Myocyte (in vitro differentiated cells): ENCODE measurements at regions not wholly inside any gene's neighbourhood (a gene's known extent, or its start where the extent isn't known, plus 50 kb on each side); places are given as distances from the start of the nearest gene placed in this dataset.

Experiments
- DNase-seq: peaks from one replicate; pipeline ENCODE4 v3.0.0-alpha.2; 2012; ENCODE audit warnings: low read depth

DNA sequence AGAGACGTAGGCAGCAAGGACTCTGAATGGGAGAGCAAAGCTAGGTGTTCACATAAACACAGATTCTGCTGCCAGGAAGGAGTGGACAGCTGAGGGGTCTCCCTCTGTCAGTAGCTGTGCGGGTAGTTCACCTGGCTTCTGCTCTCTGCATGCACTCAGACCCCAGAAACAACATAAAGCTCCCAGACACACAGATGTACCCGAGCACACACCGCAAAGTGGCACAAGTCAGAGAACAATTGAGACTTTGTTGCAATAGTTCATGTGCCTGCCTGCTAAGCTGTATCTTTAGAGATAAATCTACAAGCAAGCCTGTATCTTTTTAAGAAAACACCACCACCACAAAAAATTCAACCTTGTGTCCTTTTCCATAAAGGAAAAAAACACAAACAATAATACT, 420.0 kb upstream of the ST6GAL2 start:
- DNase-seq, result no peak

DNA sequence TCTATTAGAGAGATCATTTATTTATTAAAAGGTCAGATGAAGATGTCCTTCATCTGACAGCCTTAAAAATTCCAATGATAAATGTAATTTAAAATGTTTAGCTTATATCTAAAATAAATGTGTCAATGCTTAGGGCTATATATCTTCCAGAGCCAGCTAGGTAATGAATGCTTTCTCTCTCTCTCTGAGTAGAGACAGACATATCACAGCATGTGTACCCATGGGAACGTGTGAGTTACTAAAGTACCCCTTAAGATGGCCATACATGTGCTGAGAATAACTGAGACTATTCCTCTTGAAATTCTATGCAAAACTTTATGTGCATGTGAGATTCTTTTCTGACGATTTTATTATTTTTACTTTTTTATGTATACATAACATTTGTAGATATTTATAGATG, 420.9 kb upstream of the ST6GAL2 start:
- DNase-seq, result no peak

DNA sequence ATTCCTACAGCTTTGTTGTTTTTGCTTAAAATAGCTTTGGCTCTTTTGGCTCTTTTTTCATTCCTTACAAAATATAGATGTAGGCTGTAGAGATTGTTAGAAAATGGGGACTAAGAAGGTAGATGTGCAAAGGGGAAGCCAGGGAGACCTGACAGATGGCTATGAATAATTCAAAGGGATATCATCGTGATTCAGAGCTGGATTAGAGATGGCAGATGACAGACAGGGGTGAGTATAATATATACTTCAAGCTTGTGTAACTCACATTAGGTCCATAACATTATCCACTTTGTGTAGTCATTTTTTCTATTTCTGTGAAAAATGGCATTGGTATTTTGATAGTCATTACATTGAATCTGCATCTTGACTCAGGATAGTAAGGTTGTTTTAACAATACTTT, 422.9 kb upstream of the ST6GAL2 start:
- DNase-seq, result no peak

DNA sequence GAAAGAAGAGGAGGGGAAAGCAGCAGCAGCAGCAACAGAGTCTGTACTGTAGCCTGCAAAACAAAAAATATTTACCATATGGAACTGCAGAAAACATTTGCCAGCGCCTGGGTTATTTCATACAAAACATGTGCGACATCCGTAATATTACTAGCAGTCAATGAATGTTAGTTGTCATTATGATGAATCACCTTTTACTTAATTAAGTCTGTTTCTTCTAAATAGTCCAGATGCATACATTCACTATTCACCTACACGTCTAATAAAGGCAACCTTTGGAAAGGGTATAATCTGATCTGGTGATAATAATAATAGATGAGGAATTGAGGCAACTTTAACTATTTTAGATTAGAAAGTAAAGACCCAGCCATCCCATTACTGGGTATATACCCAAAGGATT, 426.3 kb upstream of the ST6GAL2 start:
- DNase-seq, result no peak

DNA sequence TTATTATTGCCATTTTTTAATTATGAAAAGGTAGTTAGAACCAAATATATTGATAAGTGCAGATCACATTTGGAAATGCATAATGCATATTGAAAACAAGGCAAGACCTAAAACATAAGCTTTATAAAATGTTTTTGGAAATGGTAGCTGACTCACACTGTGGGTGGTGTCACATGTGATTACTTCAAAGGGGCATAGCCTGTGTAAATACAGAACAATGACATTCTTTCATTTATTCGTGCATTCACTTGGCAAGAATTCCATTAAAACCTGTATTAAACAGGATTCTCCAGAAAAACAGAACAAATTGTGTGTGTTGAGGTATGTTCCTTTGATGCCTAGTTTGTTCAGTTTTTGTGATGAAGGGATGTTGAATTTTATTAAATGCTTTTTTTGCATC, 427.3 kb upstream of the ST6GAL2 start:
- no peak for DNase-seq

DNA sequence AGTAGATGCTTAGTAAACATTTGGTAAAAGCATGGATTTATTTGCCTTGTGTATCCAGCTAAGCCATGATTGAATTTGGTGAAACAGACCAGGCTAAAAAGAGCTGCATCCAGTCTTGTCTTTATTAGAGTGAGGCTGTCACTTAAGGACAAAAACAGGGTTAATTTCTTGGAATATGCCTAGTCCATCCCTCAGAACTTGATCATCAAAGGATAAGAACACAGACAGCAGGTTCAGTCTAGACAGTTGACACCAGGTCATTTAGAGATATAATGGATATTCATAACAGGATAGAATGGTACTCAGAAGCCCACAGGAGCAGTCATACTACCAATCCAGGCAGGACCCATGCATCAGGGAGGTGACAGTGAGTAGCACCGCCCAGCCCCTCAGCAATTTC, 434.9 kb upstream of the ST6GAL2 start:
- DNase-seq, result no peak

DNA sequence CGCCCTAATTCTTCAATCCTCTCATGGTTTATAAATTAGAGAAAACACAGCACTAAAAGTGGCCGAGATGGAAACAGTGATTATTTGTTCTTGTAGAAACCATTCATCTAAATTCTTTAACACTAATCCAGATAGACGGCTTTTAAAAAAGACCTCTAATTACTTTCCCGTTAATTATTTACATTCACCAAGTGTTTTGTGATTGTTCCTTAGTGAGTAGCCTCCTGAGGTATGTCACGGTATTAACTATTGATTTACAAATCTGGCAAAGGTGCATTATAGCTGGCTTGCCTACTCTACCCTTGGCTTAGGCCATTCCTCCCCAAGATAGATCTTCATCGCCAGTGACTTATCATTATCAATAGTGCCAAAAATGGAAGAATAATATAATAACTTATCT, 436.4 kb upstream of the ST6GAL2 start:
- no peak for DNase-seq

DNA sequence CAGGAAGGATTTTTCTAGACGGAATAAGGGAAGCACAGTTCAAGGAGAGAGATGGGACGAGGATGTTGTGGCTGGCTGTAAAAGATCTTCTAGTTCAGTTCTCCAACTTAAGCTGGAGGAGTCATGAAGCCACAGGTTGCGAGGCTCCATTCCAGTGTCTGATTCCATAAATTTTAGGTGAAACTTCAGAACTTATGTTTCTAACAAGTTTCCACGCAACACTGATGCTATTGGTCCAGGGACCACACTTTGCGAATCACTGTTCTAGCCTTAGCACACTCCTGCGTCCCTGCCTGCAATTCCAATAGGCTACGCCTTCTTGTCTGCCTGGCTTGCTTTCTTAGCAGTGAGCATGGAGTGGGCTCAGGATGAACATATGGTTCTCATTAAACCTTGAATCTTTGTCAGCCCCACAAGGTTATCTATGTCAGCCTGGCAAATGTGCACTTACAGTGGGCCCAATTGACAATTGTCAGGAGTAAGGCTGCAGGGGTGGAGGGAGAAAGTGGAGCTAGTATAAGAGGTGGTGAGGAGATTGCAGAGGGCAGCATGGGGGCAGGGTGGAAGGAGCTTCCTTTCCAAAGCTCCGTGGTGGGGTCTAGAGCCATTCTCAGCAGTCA, 438.1 kb upstream of the ST6GAL2 start:
- no peak for DNase-seq

DNA sequence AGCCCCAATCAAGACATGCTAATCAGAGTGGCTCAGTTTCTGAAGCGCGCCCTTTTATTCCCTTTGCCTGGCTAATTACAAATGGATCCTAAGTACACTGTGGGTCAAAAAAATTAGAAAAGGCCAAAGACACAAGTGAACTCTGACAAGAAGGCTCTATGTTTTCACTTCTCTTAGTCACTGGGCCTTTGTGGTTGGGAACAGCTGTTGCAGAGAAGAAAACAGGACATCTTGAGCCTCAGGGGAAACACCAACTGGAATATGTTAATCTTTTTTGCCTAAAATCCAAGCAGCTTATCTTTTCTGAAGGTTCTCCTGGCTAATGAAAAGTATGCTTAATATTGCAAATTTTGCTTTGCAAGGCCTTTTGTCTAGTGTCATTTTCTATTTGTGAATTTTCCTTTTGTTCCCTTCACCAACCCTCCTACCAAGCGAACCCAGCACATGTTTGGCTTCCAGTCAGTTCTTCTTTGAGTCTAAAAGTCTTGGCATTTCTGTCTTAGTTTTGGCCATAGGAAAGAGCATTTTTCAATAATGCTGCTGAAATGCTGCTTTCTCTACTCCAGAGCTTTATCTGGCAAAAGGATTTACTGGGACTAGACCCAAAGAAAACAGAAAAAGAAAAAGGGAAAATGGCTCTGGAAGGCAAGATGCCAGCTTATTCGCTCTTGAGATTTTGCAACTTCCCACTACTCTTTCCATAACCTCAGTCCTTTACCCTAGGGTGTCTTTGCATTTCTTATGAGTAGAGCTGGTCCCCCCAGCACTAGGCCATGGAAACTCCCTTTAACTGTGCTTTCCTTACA, 440.2 kb upstream of the ST6GAL2 start:
- DNase-seq, result peak; percentile 93

DNA sequence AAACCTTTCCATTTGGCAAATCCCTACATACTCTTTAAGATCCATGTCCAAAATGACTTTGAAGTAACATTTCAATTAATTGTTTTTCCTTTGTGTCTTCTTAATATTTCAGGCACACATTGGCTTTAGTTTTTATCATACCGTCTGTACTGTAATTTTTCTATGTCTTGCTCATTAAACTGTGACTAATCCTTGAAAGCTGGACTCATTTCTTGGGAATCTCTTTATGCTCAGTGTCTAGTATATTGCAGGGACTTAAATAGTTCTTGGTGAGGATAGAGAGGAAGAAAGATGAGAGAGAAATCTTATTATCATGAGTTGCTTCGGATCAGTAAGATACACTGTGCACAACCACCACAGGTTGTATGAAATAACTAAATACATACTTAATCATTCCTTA, 448.3 kb upstream of the ST6GAL2 start:
- no peak for DNase-seq

DNA sequence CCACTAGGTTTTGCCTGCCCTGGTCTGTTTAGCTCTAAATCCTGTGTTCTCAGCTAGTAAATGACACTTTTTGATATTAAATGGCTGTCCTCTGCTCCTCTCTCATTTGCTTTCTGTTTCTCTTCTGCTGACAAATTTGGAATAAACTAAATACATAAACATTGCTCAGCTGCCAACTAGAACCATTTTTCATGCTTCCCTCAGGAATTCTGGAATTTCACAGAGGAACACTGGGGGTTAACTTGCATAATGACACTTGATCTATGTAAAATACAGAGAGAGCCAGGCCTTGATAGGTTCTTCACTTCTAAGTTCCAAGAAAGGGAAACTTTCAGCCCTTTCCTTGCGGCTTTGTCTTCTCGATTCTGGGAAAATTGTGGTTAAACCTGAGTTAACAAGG, 450.6 kb upstream of the ST6GAL2 start:
- DNase-seq, result peak; percentile 41

DNA sequence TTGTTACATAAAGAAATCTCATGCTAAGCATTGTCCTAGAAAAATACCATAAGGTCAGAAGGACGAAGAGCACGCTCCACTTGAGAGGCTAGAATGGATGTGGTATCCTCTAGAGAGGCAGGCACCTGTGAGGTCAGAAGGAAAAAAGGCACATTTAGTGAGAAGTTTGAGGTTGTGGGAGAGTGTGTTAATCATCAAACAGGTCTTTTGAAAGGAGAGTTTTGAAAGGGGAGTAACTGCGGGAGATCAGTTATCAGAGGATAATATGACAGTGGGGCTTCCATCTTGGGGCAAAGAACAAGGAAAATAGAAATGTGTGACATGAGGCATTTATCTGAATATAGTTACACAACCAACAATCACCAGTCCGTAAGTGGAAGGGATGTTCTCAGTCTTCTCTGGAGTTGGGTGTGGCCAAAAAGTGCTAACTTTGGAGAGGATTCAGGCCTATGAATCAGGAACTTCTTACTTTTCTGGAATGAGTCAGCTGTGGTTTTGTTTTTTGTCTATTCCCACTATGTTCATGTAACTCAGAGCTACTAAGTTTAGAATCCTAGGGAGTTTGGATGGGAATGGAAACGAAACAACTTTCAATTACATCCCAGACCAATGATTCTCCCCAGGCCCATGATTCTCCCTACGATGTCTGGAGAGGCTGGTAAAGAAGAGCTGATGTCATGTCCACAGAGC, 451.4 kb upstream of the ST6GAL2 start:
- DNase-seq, result peak; percentile 77

DNA sequence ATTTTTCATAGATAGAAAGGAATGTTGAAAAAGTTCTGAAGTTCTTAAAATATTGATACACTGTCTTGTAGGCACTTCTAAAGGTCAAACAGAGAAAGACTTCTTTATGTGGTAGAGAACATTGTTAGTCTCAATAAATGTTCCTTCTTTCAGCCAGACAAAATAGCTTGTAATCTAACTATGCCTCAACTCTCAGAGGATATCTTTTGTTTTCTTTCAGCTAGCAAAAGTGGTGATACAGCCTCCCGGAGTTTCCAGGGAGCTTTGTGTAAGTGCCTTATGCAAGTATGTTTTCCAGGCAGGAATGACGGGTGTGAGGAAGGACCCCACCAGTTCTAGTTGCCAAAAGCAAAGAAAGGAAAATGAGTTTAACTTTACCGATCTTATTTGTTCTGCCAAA, 452.1 kb upstream of the ST6GAL2 start:
- no peak for DNase-seq

DNA sequence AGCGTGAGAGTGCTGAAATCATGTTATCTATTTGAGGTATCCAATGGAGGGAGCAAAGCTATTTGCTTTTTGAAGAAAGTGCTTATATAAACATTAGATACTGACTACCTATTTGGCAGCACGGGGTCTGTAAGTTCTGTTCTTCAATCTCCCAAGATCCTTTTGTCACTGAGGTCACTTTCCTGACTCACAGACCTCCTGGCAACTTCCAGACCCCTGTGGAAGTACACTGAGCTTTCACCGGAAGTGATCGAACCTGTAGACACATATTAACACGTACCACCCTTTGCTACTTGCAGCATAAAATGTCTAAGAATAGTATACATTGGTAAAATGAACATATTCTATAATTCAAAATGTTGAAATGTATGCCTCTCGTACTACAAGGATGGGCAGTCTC, 452.6 kb upstream of the ST6GAL2 start:
- DNase-seq, result no peak

DNA sequence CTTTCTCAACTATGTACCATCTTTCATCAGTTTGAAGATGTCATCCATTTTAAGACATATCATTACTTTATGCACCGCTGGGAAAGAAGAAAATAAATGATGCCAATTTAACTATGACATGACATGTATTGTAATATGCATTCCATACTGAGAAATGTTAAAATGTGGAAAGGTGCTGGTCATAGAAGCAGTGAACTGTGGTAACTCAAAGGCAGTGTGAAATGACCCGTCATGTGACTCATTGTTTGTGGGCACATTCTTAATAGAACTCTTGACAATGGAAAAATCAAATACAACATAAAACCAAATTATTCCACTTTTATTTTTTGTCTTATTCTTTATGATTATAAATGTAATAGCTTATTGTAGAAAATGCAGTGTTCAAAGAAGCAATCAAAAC, 455.0 kb upstream of the ST6GAL2 start:
- no peak for DNase-seq

DNA sequence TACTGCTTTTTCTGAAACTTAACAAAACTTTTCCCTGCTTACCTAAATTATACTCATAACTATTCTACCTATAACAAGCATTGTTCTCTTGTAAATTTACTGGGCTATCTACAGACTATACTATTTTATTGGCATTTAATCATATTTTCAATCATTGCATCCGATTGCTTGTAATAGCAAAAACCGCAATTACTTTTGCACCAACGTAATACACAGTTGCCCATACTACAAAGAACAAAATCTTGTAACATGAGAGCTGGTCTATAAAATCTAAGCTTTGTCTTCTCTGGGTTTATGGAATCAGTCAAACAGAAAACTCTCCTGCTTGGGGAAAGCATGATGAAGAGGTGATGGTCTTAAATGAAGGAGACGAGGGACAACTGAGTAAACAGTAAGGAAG, 463.4 kb upstream of the ST6GAL2 start:
- no peak for DNase-seq

DNA sequence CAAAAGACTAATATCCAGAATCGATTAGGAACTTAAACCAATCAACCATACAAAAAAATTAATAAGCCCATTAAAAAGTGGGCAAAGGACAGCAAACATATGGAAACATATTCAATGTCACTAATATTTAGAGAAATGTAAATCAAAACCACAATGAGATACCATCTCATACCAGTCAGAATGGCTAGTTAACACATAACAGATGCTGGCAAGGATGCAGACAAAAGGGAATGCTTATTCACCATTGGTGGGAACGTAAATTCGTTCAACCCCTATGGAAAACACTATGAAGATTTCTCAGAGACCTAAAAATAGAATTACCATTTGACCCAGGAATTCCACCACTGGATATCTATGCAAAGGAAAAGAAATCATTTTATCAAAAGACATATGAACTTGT, 468.2 kb upstream of the ST6GAL2 start:
- no peak for DNase-seq

DNA sequence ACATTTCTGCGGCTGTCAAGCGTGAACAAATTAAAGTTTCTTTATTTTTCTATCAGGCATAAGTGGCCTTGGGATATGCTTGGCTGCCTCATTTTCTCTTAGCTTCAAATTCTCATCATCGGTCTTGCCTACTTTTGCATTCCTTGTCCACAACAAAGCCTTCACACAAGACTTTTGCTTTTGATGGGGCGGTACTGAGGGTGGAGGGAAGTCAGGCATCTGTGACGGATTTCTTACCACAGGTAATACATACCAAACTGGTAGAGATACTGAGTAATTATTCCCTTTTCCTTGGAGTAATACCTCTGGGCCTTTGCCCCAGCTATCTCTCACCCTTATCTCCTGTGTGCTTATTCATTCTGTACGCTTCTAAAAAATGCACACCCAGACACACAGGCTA, 468.3 kb upstream of the RGPD4 start:
- no peak for DNase-seq

DNA sequence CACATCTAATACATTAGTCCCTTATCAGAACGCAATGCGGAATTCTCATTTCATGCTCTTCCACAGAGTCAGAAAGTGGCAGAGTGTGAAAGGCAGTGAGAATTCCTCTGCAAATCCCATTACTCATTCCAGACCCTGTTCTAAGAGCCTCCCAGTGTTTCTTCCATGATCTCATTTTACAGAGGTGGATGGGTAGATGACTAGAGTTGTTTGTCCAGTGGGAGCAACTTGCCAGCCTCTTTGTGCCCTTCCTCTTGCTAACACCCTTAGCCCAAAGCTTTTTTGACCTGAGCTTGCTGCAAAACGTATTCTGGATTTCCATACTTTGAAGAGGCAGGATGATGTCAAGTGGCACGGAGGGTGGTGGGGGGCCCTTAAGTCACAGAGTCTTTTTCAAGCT, 467.7 kb upstream of the RGPD4 start:
- DNase-seq, result no peak

DNA sequence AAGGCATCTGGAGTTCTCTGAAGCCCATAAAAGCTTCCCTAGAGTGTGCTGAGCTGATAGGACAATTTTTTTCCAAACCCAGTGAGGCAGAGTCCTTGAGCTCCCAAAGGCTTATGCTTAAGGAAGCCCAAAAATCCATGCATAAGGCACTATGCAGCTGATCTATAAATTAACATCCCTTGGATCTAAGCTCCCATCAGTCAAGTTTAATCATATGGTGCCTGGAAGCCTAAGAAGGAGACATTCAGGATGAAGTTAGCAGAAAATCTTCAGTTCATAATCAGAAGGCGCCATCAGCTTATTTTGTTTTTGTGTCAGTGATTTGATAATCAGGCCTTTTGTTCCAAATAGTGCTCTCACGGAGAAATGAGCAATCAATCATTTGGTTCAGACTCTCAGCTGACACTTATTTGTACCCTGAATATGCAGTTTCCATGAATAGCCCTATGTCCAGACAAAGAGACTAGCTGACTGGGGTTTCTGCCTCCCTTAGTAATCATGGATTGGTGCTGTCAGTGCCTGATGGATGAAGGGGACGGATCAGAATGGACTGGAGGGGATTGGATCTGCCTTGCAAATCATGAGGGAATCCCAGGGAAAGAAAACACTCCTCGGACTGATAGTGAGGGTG, 464.8 kb upstream of the RGPD4 start:
- no peak for DNase-seq

DNA sequence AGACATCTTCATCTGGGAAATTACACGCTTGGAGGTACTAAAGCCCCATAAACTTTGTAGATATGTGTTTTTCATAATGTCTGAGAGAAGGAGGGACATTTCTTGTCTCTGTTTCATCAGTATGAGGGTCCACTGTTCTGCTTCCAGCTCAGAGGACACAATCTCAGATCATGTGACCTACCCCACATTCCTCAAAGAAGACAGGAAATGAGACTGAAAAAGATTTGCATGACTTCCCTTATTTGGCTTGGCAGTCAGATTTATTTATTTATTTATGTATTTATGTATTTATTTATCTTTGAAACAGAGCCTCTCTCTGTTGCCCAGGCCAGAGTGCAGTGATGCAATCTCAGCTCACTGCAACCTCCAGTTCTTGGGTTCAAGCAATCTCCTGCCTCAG, 463.7 kb upstream of the RGPD4 start:
- no peak for DNase-seq

DNA sequence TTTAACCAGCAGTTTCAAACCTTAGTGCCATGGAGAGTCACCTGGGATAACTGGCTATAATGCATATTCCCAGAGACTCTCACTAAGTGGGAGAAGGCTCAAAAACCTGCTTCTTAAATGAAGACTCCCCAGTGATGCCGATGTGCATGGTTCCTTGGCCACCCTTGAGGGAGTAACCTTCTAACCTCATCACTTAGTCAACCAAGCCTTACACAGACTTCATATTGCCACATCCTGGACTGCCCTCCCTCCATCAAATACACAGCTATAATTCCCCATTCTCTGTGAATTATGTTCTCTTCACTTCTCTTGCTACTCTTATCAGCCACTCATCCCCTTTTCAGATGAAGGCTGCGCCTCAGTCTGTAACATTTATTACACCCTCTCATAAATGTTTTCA, 462.9 kb upstream of the RGPD4 start:
- no peak for DNase-seq
